Endothelial cell (in vitro differentiated cells): ENCODE measurements at regions not wholly inside any gene's neighbourhood (a gene's known extent, or its start where the extent isn't known, plus 50 kb on each side); places are given as distances from the start of the nearest gene placed in this dataset.

Source experiments
- DNase-seq: peaks from one replicate; pipeline ENCODE4 v3.0.0; 2021; ENCODE audit warnings: low spot score
- H3K27ac Mint-ChIP-seq: one replicate; pipeline ENCODE4 v1.8.0; 2021; ENCODE audit warnings: mixed read lengths, inconsistent platforms; ENCODE audit not compliant: unreplicated experiment
- H3K27me3 Mint-ChIP-seq: one replicate; pipeline ENCODE4 v1.8.0; 2021; ENCODE audit warnings: mild to moderate bottlenecking, moderate library complexity, mixed read lengths, inconsistent platforms; ENCODE audit not compliant: unreplicated experiment
- H3K36me3 Mint-ChIP-seq: one replicate; pipeline ENCODE4 v1.8.0; 2021; ENCODE audit warnings: mild to moderate bottlenecking, low read depth, mixed read lengths, inconsistent platforms; ENCODE audit not compliant: unreplicated experiment
- H3K4me1 Mint-ChIP-seq: one replicate; pipeline ENCODE4 v1.8.0; 2021; ENCODE audit warnings: mild to moderate bottlenecking, mixed read lengths, inconsistent platforms; ENCODE audit not compliant: unreplicated experiment
- H3K4me3 Mint-ChIP-seq: one replicate; pipeline ENCODE4 v1.8.0; 2021; ENCODE audit warnings: mild to moderate bottlenecking, mixed read lengths, inconsistent platforms; ENCODE audit not compliant: unreplicated experiment
- H3K9me3 Mint-ChIP-seq: one replicate; pipeline ENCODE4 v1.8.0; 2021; ENCODE audit warnings: mixed read lengths, inconsistent platforms; ENCODE audit not compliant: unreplicated experiment
- TF ChIP-seq, protein P1 (sequence below): fragments of 200-600 bp; sonication (generic); IDR thresholded peaks from one replicate; pipeline ENCODE4 v1.5.0; 2021; ENCODE audit warnings: antibody characterized with exemption; ENCODE audit not compliant: unreplicated experiment

DNA sequence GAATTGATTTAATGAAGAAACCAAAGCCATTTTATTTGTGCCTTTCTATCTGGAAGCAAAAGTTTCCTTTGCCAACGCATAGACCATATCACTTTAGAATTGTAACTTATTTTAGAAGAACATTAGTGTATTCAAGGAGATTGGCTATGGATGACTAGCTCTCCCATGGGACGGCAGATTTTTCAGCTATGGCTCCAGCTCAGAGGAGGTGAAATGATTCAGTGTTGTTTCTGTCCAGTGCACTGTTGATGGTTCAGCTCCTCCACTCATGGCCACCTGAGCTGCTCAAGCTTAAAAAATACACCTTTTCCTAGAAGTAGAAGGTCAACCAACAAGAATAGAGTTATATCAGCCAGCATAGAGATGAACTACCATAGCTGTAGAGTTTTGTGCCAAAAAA, 1597.5 kb upstream of the PIK3C3 start:
- no peaks in the 10 kb centered on the region for H3K36me3 Mint-ChIP-seq
- no peaks in the 10 kb centered on the region for H3K27me3 Mint-ChIP-seq
- H3K4me1 Mint-ChIP-seq = peaks cover 4% of the 10 kb centered on the region
- H3K4me3 Mint-ChIP-seq = no peak overlapping the region
- no peak for DNase-seq
- TF ChIP-seq, protein P1, sequence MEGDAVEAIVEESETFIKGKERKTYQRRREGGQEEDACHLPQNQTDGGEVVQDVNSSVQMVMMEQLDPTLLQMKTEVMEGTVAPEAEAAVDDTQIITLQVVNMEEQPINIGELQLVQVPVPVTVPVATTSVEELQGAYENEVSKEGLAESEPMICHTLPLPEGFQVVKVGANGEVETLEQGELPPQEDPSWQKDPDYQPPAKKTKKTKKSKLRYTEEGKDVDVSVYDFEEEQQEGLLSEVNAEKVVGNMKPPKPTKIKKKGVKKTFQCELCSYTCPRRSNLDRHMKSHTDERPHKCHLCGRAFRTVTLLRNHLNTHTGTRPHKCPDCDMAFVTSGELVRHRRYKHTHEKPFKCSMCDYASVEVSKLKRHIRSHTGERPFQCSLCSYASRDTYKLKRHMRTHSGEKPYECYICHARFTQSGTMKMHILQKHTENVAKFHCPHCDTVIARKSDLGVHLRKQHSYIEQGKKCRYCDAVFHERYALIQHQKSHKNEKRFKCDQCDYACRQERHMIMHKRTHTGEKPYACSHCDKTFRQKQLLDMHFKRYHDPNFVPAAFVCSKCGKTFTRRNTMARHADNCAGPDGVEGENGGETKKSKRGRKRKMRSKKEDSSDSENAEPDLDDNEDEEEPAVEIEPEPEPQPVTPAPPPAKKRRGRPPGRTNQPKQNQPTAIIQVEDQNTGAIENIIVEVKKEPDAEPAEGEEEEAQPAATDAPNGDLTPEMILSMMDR = no peak
- H3K9me3 Mint-ChIP-seq = no peaks in the 10 kb centered on the region
- no peak overlapping the region for H3K27ac Mint-ChIP-seq

DNA sequence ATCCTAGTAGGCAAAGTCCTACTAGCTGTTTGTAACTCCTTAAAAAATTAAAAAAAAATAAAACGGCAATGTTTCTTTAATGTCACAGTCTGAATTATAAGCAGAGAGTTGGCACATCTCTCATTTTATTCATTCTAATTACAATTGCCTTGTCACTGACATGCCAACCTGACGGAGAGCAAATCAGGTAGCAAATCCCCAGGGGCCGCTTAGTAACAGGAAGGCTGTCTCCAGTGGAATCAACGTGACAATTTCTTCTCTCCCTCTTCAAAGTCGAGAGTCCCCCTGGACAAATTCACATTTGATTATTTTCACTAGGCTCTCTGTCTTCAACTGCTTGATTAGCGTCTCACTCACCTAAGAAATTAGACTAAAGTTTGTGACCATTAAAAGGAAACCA, 1598.9 kb upstream of the PIK3C3 start:
- TF ChIP-seq, protein P1 = no peak
- no peak for DNase-seq
- no peak overlapping the region for H3K27ac Mint-ChIP-seq
- H3K27me3 Mint-ChIP-seq = no peaks in the 10 kb centered on the region
- H3K4me1 Mint-ChIP-seq = peaks cover 4% of the 10 kb centered on the region
- H3K36me3 Mint-ChIP-seq = no peaks in the 10 kb centered on the region
- no peak overlapping the region for H3K4me3 Mint-ChIP-seq
- no peaks in the 10 kb centered on the region for H3K9me3 Mint-ChIP-seq

DNA sequence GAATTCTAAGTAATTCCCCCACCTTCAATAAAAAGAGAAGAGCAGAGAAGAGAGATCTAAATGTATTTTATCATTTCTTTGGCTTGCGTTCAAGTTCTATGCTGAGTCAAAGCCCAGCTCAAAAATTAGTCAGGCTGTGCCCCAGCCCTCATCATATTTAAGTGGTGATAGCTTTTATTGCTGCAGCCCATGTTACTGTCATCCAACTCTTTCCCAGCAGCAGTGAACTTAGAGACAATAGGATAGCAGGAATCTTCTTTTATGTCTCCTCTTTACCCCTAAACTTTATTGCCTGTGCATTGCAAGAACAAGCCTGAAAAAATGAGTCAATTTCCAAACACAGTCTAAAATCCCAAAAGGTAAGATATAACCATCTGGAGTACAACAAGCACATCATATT, 1599.3 kb upstream of the PIK3C3 start:
- H3K4me3 Mint-ChIP-seq = no peak overlapping the region
- DNase-seq = no peak
- H3K27me3 Mint-ChIP-seq = no peaks in the 10 kb centered on the region
- peaks cover 4% of the 10 kb centered on the region for H3K4me1 Mint-ChIP-seq
- H3K27ac Mint-ChIP-seq = no peak overlapping the region
- TF ChIP-seq, protein P1 = no peak
- H3K9me3 Mint-ChIP-seq = no peaks in the 10 kb centered on the region
- H3K36me3 Mint-ChIP-seq = no peaks in the 10 kb centered on the region

DNA sequence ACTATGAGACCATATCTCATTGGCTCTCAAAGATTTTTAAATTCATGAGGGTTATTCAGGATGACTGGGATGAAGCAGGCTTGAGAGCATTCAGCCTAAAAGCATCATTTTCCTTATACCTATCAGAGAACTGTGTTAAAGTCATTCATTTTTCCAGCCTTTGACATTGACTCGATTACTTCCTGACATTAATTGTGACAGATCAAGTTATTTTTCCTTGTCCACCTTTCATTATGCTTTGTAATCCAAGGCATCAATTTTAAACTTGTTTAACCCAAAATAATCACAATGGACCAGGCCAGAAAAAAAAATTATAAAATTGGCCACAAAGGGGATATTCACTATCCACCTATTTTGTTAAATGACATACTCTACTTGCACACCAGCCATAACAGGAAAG, 1606.8 kb upstream of the PIK3C3 start:
- no peaks in the 10 kb centered on the region for H3K27me3 Mint-ChIP-seq
- no peak overlapping the region for H3K4me3 Mint-ChIP-seq
- TF ChIP-seq, protein P1 = no peak
- H3K27ac Mint-ChIP-seq = no peak overlapping the region
- H3K9me3 Mint-ChIP-seq = no peaks in the 10 kb centered on the region
- no peaks in the 10 kb centered on the region for H3K4me1 Mint-ChIP-seq
- DNase-seq = no peak
- H3K36me3 Mint-ChIP-seq = no peaks in the 10 kb centered on the region

DNA sequence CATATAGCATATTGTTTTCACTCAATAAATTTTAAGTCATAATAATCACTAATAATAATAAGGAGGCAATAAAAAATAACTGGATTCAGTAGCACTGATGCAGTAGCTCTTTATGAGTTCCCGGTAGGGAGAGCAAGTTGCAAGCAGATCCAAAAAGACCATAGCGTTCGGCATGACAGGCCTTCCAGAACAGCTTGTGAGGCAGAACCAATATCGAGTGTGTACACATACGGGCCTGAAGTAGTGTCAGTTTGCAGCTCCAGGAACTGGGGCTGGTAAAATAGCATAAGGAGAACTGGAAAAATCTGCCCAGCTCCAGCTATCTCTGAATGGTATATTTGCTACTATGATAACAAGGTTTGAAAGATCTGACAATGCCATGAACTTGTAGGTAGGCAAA, 1607.8 kb upstream of the PIK3C3 start:
- no peak for DNase-seq
- TF ChIP-seq, protein P1 = no peak
- H3K27me3 Mint-ChIP-seq = no peaks in the 10 kb centered on the region
- no peak overlapping the region for H3K4me3 Mint-ChIP-seq
- H3K4me1 Mint-ChIP-seq = no peaks in the 10 kb centered on the region
- H3K9me3 Mint-ChIP-seq = no peaks in the 10 kb centered on the region
- no peaks in the 10 kb centered on the region for H3K36me3 Mint-ChIP-seq
- no peak overlapping the region for H3K27ac Mint-ChIP-seq
